SK-N-SH (cell line): ENCODE measurements at regions not wholly inside any gene's neighbourhood (a gene's known extent, or its start where the extent isn't known, plus 50 kb on each side); places are given as distances from the start of the nearest gene placed in this dataset.

Source experiments
- CTCF ChIA-PET: fragments of 300-600, 350-600 bp; formaldehyde crosslinking; extraction: SDS; loops from one replicate; lab custom pipeline; 2021; lab: Yijun Ruan, JAX
- POLR2A ChIA-PET: fragments of 350-600 bp; sonication (Branson Sonifier 250); formaldehyde crosslinking; extraction: SDS; loops from one replicate; lab custom pipeline; 2020; ENCODE audit warnings: antibody characterized with exemption, inconsistent platforms; lab: Yijun Ruan, JAX
- DNase-seq: peaks from one replicate; pipeline ENCODE4 v3.0.0; 2012
- H2AFZ ChIP-seq: fragments of 200-600 bp; sonication (generic); 2 replicates; pipeline ENCODE4 v1.8.1; 2016; ENCODE audit warnings: antibody characterized with exemption, mild to moderate bottlenecking, low read depth
- H3F3A ChIP-seq: fragments of 200-600 bp; sonication (generic); replicated peaks from 2 replicates; pipeline ENCODE3; 2016; ENCODE audit warnings: antibody characterized with exemption, mild to moderate bottlenecking; ENCODE audit not compliant: insufficient read depth
- H3K27ac ChIP-seq, 2 experiments: fragments of 200-500 bp in 1 of 2; fragments of 200-600 bp in 1 of 2; sonication (Bioruptor generic) in 1 of 2; sonication (generic), shearing (Covaris generic) in 1 of 2; 2 replicates each; pipeline versions ENCODE4 v1.5.1 to v1.6.1; 2014 to 2016; ENCODE audit warnings: low read depth in 2 of 2, inconsistent platforms in 1 of 2, low read length in 1 of 2, mild to moderate bottlenecking in 1 of 2, mixed read lengths in 1 of 2
- H3K27me3 ChIP-seq: fragments of 200-600 bp; sonication (generic), shearing (Covaris generic); 2 replicates; pipeline ENCODE4 v1.6.1; 2016; ENCODE audit warnings: mixed run types; ENCODE audit not compliant: insufficient read depth
- H3K36me3 ChIP-seq, 2 experiments: fragments of 200-500 bp in 1 of 2; fragments of 200-600 bp in 1 of 2; sonication (Bioruptor generic) in 1 of 2; sonication (generic) in 1 of 2; replicated peaks in 1 of 2; 2 replicates each; pipeline versions ENCODE3 to v1.5.1; 2014 to 2016; ENCODE audit warnings: low read length in 1 of 2, mild to moderate bottlenecking in 1 of 2; ENCODE audit not compliant: insufficient read depth in 2 of 2, control insufficient read depth in 1 of 2
- H3K4me1 ChIP-seq, 2 experiments: fragments of 200-500 bp in 1 of 2; fragments of 200-600 bp in 1 of 2; sonication (Bioruptor generic) in 1 of 2; sonication (generic), shearing (Covaris generic) in 1 of 2; 2 replicates each; pipeline versions ENCODE4 v1.5.1 to v1.6.1; 2014 to 2016; ENCODE audit warnings: low read depth in 1 of 2, low read length in 1 of 2, mixed run types in 1 of 2; ENCODE audit not compliant: insufficient read depth in 2 of 2, control insufficient read depth in 1 of 2
- H3K4me2 ChIP-seq: fragments of 200-600 bp; sonication (generic), shearing (Covaris generic); 2 replicates; pipeline ENCODE4 v1.6.1; 2017; ENCODE audit warnings: mixed run types
- H3K4me3 ChIP-seq, 2 experiments: fragments of 200-500 bp in 1 of 2; fragments of 200-600 bp in 1 of 2; sonication (Bioruptor generic) in 1 of 2; sonication (generic), shearing (Covaris generic) in 1 of 2; 2 replicates each; pipeline versions ENCODE4 v1.5.1 to v1.8.1; 2014 to 2016; ENCODE audit warnings: low read depth in 2 of 2, inconsistent platforms in 1 of 2, low read length in 1 of 2, mild to moderate bottlenecking in 1 of 2, mixed read lengths in 1 of 2, moderate library complexity in 1 of 2
- H3K79me2 ChIP-seq: fragments of 200-600 bp; sonication (generic); 2 replicates; pipeline ENCODE4 v1.8.1; 2017; ENCODE audit warnings: mild to moderate bottlenecking; ENCODE audit not compliant: insufficient read depth
- H3K9ac ChIP-seq: fragments of 200-600 bp; sonication (generic); 2 replicates; pipeline ENCODE4 v1.6.1; 2017; ENCODE audit warnings: mixed run types
- H3K9me2 ChIP-seq: fragments of 200-600 bp; sonication (generic); 2 replicates; pipeline ENCODE4 v1.6.1; 2017; ENCODE audit warnings: mixed run types
- H3K9me3 ChIP-seq: fragments of 200-600 bp; sonication (generic); 2 replicates; pipeline ENCODE4 v1.6.1; 2017; ENCODE audit warnings: mixed run types, mild to moderate bottlenecking, moderate library complexity
- H4K20me1 ChIP-seq: fragments of 200-600 bp; sonication (generic); 2 replicates; pipeline ENCODE4 v1.6.1; 2017; ENCODE audit warnings: mild to moderate bottlenecking, mixed run types; ENCODE audit not compliant: insufficient read depth
- CHD2 ChIP-seq: fragments of 150-350 bp; IDR thresholded peaks from 2 replicates; pipeline ENCODE4 v1.6.1; 2018; ENCODE audit warnings: low read length; ENCODE audit not compliant: partially characterized antibody
- FOXJ3 ChIP-seq: sonication (generic); formaldehyde crosslinking; IDR thresholded peaks from 2 replicates; pipeline ENCODE4 v1.5.1; 2020; ENCODE audit warnings: mild to moderate bottlenecking, missing genetic modification reagents
- FOXM1 ChIP-seq: IDR thresholded peaks from 2 replicates; pipeline ENCODE4 v1.4.0; 2012; ENCODE audit warnings: low read depth, mild to moderate bottlenecking
- JUND ChIP-seq: IDR thresholded peaks from 2 replicates; pipeline ENCODE4 v1.4.0; 2012
- MEF2A ChIP-seq: IDR thresholded peaks from 2 replicates; pipeline ENCODE4 v1.4.0; 2012; ENCODE audit warnings: low read depth, borderline replicate concordance
- NFIC ChIP-seq: IDR thresholded peaks from 2 replicates; pipeline ENCODE4 v1.4.0; 2012; ENCODE audit warnings: borderline replicate concordance
- NRF1 ChIP-seq: IDR thresholded peaks from 2 replicates; pipeline ENCODE4 v1.6.1; 2012; ENCODE audit warnings: low read depth, mild to moderate bottlenecking, low read length
- RCOR1 ChIP-seq: fragments of 150-350 bp; IDR thresholded peaks from 2 replicates; pipeline ENCODE4 v1.6.1; 2017; ENCODE audit warnings: antibody characterized with exemption, low read length
- TAF1 ChIP-seq: IDR thresholded peaks from 2 replicates; pipeline ENCODE4 v1.6.1; 2012; ENCODE audit warnings: low read depth, mild to moderate bottlenecking, low read length, moderate library complexity, borderline replicate concordance
- YY1 ChIP-seq: IDR thresholded peaks from 2 replicates; pipeline ENCODE4 v1.4.0; 2012; ENCODE audit warnings: low read depth, mild to moderate bottlenecking
- WGBS: methylation state at CpG from one replicate; pipeline ENCODE4 v1.1.6; 2017; ENCODE audit warnings: low lambda C conversion rate; 5-methylcytosine and 5-hydroxymethylcytosine counted together
- TF ChIP-seq, protein P1 (sequence below): fragments of 200-600 bp; sonication (generic); IDR thresholded peaks from 2 replicates; pipeline ENCODE4 v1.6.1; 2017; ENCODE audit warnings: antibody characterized with exemption, mild to moderate bottlenecking, moderate library complexity
- TF ChIP-seq, protein P2 (sequence below): IDR thresholded peaks from 2 replicates; pipeline ENCODE4 v1.4.0; 2012; ENCODE audit warnings: low read depth, borderline replicate concordance
- TF ChIP-seq, protein P3 (sequence below): IDR thresholded peaks from 2 replicates; pipeline ENCODE4 v1.4.0; 2012; ENCODE audit warnings: low read depth, borderline replicate concordance

DNA sequence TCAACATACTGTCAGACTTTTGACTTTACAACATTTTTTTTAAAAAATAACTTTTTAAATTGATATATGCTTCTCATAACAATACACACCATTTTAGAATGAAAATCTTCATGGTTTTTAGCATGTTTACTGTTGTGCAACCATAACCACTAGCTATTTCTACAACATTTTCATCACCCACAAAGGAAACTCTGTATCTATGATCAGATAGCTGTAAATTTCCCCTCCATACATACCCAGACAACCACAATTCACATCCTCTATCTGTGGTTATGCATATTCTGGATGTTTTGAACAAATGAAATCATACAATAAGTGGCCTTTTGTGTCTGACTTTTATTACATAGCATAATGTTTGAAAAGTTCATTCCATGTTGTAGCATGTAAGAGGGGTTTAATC is 1666.0 kb downstream of the EFNB2 start (continued):
- TF ChIP-seq, protein P1, sequence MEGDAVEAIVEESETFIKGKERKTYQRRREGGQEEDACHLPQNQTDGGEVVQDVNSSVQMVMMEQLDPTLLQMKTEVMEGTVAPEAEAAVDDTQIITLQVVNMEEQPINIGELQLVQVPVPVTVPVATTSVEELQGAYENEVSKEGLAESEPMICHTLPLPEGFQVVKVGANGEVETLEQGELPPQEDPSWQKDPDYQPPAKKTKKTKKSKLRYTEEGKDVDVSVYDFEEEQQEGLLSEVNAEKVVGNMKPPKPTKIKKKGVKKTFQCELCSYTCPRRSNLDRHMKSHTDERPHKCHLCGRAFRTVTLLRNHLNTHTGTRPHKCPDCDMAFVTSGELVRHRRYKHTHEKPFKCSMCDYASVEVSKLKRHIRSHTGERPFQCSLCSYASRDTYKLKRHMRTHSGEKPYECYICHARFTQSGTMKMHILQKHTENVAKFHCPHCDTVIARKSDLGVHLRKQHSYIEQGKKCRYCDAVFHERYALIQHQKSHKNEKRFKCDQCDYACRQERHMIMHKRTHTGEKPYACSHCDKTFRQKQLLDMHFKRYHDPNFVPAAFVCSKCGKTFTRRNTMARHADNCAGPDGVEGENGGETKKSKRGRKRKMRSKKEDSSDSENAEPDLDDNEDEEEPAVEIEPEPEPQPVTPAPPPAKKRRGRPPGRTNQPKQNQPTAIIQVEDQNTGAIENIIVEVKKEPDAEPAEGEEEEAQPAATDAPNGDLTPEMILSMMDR, result no peak
- TF ChIP-seq NRF1 (no peak), FOXM1 (no peak), CHD2 (no peak), TAF1 (no peak), YY1 (no peak), JUND (no peak), NFIC (no peak)
- TF ChIP-seq, protein P2, sequence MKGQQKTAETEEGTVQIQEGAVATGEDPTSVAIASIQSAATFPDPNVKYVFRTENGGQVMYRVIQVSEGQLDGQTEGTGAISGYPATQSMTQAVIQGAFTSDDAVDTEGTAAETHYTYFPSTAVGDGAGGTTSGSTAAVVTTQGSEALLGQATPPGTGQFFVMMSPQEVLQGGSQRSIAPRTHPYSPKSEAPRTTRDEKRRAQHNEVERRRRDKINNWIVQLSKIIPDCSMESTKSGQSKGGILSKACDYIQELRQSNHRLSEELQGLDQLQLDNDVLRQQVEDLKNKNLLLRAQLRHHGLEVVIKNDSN, result no peak

DNA sequence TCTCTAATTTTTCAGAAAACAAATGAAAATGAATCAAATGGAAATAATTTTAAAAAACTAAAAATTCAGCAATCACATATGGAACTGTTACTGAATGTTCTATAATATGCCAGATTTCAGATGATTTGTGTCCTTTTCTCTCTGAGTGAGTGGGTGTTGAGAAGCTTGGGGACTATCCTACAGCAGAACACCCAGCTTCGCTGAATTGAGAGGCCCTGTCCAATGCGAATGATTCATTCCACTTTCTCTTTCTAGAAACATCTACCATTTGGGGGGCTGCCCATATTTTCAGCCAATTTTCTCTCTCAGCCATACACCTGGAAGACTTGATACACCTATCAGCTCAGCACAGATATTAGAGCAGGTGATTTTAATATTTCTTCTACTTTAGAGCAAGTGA is 1666.7 kb downstream of the EFNB2 start:
- H3K4me2 ChIP-seq, result no peak overlapping the region
- CTCF ChIA-PET, result no interaction called here
- no peaks in the 10 kb centered on the region for H3K27me3 ChIP-seq
- H3K4me3 ChIP-seq, result no peak overlapping the region
- H3F3A ChIP-seq, result no peaks in the 10 kb centered on the region
- no peaks in the 10 kb centered on the region for H3K36me3 ChIP-seq
- no peaks in the 10 kb centered on the region for H3K4me1 ChIP-seq
- no peaks in the 10 kb centered on the region for H3K9me3 ChIP-seq
- H3K79me2 ChIP-seq, result no peaks in the 10 kb centered on the region
- no peaks in the 10 kb centered on the region for H3K9me2 ChIP-seq
- DNase-seq, result no peak
- H2AFZ ChIP-seq, result no peak overlapping the region
- H3K9ac ChIP-seq, result no peak overlapping the region
- no peak for TF ChIP-seq RCOR1
- TF ChIP-seq, protein P3, sequence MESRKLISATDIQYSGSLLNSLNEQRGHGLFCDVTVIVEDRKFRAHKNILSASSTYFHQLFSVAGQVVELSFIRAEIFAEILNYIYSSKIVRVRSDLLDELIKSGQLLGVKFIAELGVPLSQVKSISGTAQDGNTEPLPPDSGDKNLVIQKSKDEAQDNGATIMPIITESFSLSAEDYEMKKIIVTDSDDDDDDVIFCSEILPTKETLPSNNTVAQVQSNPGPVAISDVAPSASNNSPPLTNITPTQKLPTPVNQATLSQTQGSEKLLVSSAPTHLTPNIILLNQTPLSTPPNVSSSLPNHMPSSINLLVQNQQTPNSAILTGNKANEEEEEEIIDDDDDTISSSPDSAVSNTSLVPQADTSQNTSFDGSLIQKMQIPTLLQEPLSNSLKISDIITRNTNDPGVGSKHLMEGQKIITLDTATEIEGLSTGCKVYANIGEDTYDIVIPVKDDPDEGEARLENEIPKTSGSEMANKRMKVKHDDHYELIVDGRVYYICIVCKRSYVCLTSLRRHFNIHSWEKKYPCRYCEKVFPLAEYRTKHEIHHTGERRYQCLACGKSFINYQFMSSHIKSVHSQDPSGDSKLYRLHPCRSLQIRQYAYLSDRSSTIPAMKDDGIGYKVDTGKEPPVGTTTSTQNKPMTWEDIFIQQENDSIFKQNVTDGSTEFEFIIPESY, result no peak
- TF ChIP-seq FOXJ3 (CRISPR knock-in tag), result no peak
- TF ChIP-seq NFIC, result no peak
- no peak for TF ChIP-seq MEF2A
- TF ChIP-seq, protein P2, result no peak
- TF ChIP-seq FOXM1, result no peak
- H4K20me1 ChIP-seq, result no peaks in the 10 kb centered on the region
- 49% methylated on average over 2 of the region's 2 CpGs for WGBS
- H3K27ac ChIP-seq, result no peak overlapping the region
- POLR2A ChIA-PET, result no interaction called here
